ENCODE measurements at regions not wholly inside any gene's neighbourhood (a gene's known extent, or its start where the extent isn't known, plus 50 kb on each side); places are given as distances from the start of the nearest gene placed in this dataset.

DNA sequence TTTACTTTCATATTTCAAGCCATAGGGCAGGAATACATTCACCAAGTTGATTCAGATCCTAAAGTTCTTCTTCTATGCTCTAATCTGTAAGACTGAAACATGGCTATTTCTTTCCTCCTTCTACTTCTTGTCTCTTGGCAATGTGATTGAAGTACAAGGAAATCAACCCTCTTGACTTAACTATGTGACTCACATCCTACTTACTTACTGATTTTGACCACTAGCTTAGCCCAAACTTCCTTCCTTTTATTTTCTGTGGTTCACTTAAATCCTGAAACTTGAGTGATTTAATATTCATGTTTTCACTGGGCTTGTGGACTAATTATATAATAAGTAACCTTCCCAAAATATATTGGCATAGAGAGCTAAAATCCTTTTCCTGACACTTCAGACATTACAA, 111.2 kb upstream of the NOVA1 start:
- Histone ChIP-seq H3K4me1 (peaks cover 8 to 31% (median 17%) of the 10 kb centered on the region in 10 experiments; a peak in 18 of 20 replicates), H3K27me3 (peaks cover 0 to 34% (median 0%) of the 10 kb centered on the region in 11 experiments; a peak in 7 of 22 replicates), H3K27ac (no peak overlapping the region), H4K20me1 (no peaks in the 10 kb centered on the region), H3K36me3 (no peaks in the 10 kb centered on the region), H3K4me2 (peak overlapping the region; percentile 9 to 73 (median 54); a peak in 16 of 22 replicates), H3K4me3 (no peak overlapping the region), H3K9me3 (replicated peaks in 1 of 11) (no peaks in the 10 kb centered on the region), H3K9ac (no peak overlapping the region)
- no peak for TF ChIP-seq Cebpa-rat (IDR thresholded peaks at IDR 0.05)

DNA sequence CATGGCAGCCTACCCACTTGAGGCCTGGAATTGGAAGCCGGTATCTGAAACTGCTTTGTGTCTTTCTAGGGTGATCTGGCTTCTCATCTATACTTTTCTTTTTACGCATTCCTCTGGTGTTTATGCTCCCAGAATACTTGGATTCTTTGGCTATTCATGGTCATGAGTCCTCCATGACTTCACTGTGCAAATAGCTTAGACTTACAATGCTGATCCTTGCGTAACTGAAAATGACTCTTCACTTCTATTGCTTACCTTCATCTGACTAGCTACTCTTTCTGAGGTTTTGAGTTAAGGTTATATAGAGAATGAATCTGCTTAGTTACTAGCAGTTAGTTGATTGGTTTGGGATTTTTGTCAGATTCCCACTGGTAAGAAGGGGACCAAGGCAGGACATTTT, 121.7 kb upstream of the NOVA1 start:
- 0 out of 22 replicates have a peak, but pooled peaks cover 0 to 3% (median 0%) of the 10 kb centered on the region in 11 experiments for H3K27me3 ChIP-seq
- peaks cover 0 to 9% (median 0%) of the 10 kb centered on the region in 10 experiments; a peak in 7 of 20 replicates for H3K4me1 ChIP-seq
- TF ChIP-seq Cebpa-rat (IDR thresholded peaks at IDR 0.05): no peak
- no peak overlapping the region for H3K4me2 ChIP-seq
- H3K9me3 ChIP-seq (replicated peaks in 1 of 11): no peaks in the 10 kb centered on the region; a peak in 1 of 22 replicates
- H3K9ac ChIP-seq: no peak overlapping the region
- H3K27ac ChIP-seq: no peak overlapping the region
- H3K4me3 ChIP-seq: no peak overlapping the region
- no peaks in the 10 kb centered on the region for H4K20me1 ChIP-seq
- no peaks in the 10 kb centered on the region for H3K36me3 ChIP-seq

DNA sequence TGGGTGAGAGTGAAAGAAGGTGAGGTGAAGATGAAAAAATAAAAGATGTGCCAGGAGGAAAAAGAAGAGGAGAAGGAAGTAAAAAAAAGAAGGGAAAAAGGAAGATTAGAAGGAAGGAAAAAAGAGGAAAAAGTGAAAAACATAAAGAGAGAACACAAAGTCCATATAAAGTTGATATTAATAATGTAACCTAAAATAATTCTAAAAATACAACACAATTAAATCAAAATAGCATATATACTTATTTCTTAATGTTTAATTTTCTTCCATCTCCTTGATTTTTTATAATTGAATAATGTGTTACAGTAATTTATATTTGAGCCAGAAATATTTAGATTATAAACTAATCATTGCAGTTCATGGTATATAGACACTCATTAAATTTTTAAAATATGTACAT, 124.4 kb upstream of the NOVA1 start:
- no peak overlapping the region for H3K4me3 ChIP-seq
- peaks cover 0 to 10% (median 0%) of the 10 kb centered on the region in 10 experiments; a peak in 7 of 20 replicates for H3K4me1 ChIP-seq
- H3K27me3 ChIP-seq: no peaks in the 10 kb centered on the region
- no peak overlapping the region for H3K9ac ChIP-seq
- H3K4me2 ChIP-seq: no peak overlapping the region
- no peak overlapping the region for H3K27ac ChIP-seq
- no peaks in the 10 kb centered on the region for H4K20me1 ChIP-seq
- H3K9me3 ChIP-seq (replicated peaks in 1 of 11): no peaks in the 10 kb centered on the region
- H3K36me3 ChIP-seq: no peaks in the 10 kb centered on the region
- TF ChIP-seq Cebpa-rat (IDR thresholded peaks at IDR 0.05): no peak

DNA sequence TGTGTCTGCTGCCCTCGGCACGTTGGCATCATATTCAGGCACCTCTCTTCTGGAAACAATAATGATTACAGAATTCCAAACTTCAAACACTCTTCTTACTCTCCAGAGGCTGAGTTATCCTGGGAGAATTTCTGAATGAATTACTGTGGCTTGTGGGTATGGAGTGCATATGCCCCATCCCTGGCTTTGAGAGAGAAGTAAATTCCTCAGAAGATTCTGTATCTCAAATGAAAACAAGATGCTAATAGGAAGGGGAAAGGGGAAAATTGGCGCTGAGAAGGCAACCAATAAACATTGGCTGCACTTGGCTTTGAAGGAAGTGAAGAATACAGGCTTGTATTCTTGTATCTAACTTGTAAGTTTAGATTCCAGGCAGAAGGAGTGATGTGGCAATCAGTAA, 132.0 kb upstream of the NOVA1 start:
- Histone ChIP-seq H3K27me3 (no peaks in the 10 kb centered on the region), H3K9ac (no peak overlapping the region), H3K27ac (no peak overlapping the region), H3K9me3 (replicated peaks in 1 of 11) (no peaks in the 10 kb centered on the region), H3K4me1 (no peaks in the 10 kb centered on the region; a peak in 1 of 20 replicates), H3K4me2 (no peak overlapping the region), H3K36me3 (no peaks in the 10 kb centered on the region), H4K20me1 (no peaks in the 10 kb centered on the region), H3K4me3 (no peak overlapping the region)
- TF ChIP-seq Cebpa-rat (IDR thresholded peaks at IDR 0.05): no peak

DNA sequence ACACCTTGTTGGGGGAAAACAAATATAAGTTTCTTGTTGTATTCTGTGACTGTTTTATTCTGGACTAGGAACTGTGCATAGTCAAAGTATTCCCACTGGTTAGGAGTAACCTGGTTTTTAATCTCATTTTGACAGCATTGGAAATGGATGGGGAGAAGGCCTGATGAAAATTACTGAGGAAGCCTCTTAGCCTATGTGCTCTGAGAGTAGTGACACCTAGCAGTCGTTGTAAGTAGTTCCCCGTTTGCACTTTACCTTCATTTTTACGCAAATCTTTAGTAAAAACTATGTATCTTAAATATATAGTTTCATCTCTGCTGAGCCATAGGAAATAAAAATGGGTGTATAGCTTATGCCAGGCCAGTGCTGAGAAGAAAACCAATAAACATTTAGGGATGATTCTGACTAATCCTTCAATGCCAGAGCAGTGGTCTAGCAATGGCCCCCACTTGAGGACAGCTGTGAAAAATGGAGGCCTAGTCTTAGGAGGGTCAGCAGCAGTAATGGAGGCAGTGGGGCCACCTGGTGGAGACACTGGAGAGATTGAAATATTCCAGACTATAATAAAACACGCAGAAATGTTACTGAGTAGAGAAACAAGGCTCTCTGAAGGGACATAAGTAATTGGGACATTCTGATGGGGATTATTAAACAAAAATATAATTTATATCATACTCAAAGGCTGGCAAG, 133.2 kb upstream of the NOVA1 start:
- Histone ChIP-seq H3K9ac (no peak overlapping the region), H3K4me2 (no peak overlapping the region), H3K4me3 (no peak overlapping the region)

DNA sequence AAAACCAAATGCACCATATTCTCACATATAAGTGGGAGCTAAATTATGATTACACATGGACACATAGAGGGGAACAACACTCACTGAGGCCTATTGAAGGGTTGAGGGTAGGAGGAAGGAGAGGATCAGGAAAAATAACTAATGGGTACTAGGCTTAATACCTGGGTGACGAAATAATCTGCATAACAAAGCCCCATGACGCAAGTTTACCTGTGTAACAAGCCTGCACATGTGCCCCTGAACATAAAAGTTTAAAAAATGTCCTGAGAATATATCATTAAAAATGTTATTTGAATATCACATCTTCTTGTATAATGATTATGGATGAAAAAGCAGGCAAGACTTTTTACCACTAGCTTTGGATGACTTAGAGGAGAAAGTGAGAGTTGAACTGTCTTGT, 138.0 kb upstream of the NOVA1 start:
- Histone ChIP-seq H3K4me3 (no peak overlapping the region), H3K36me3 (no peaks in the 10 kb centered on the region), H3K9me3 (replicated peaks in 1 of 11) (no peaks in the 10 kb centered on the region), H3K4me1 (no peaks in the 10 kb centered on the region), H3K27me3 (no peaks in the 10 kb centered on the region), H4K20me1 (no peaks in the 10 kb centered on the region), H3K4me2 (no peak overlapping the region), H3K27ac (no peak overlapping the region), H3K9ac (no peak overlapping the region)
- TF ChIP-seq Cebpa-rat (IDR thresholded peaks at IDR 0.05): no peak

More for the DNA sequence above, 133.2 kb upstream of the NOVA1 start:
- no peak for TF ChIP-seq Cebpa-rat (IDR thresholded peaks at IDR 0.05)
- no peak overlapping the region for H3K27ac ChIP-seq
- no peaks in the 10 kb centered on the region for H3K36me3 ChIP-seq
- no peaks in the 10 kb centered on the region for H3K4me1 ChIP-seq
- no peaks in the 10 kb centered on the region for H3K27me3 ChIP-seq
- no peaks in the 10 kb centered on the region for H3K9me3 ChIP-seq (replicated peaks in 1 of 11)
- H4K20me1 ChIP-seq: no peaks in the 10 kb centered on the region

DNA sequence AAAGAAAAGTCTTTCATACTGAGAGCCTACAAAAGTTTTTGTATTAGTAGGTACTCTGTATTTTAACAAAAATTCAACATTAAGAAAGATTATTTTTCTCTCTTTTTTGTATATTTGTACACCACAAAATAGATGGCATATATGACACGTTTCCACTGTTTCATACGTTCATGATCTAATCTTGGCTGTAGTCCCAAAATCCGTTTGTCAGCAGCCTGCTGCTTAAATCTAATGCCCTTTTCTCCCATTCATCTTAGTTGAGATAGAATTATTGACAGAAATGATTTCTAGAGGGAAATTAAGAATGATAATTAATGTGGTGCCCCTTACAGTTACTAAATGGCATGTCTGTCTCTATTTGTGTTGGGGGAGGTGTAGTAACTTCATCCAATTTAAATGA, 140.7 kb upstream of the NOVA1 start:
- no peaks in the 10 kb centered on the region for H4K20me1 ChIP-seq
- H3K9ac ChIP-seq: no peak overlapping the region
- H3K27me3 ChIP-seq: no peaks in the 10 kb centered on the region
- no peak overlapping the region for H3K4me3 ChIP-seq
- no peak for TF ChIP-seq Cebpa-rat (IDR thresholded peaks at IDR 0.05)
- no peaks in the 10 kb centered on the region for H3K4me1 ChIP-seq
- no peak overlapping the region for H3K4me2 ChIP-seq
- H3K36me3 ChIP-seq: no peaks in the 10 kb centered on the region
- H3K27ac ChIP-seq: no peak overlapping the region
- H3K9me3 ChIP-seq (replicated peaks in 1 of 11): no peaks in the 10 kb centered on the region

DNA sequence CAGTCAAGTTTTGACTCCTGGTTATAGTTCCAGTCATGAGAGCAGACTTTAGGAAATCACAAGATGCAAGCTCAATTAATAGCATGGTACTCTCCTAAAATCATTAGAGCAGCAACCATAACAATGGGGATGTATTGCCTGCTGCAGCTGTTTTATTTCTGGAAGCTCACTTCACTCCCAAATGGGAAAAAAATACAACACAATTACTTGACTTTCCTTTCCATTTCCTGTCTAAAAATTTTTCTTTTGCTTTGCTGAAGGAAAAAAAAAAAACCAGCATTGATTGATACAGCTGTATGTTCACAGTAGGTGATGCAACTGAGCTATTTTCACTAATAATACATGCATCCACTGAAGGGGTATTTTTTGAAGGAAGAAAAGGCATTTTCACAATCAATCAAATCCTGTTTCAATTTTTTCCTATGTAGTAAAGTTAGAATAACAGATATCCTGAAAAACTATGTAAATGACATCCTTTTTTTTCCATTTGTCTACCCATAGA, 143.9 kb upstream of the NOVA1 start:
- Histone ChIP-seq H4K20me1 (no peaks in the 10 kb centered on the region), H3K4me3 (no peak overlapping the region), H3K9ac (no peak overlapping the region), H3K4me1 (no peaks in the 10 kb centered on the region), H3K9me3 (replicated peaks in 1 of 11) (no peaks in the 10 kb centered on the region), H3K27ac (no peak overlapping the region), H3K4me2 (no peak overlapping the region), H3K27me3 (no peaks in the 10 kb centered on the region), H3K36me3 (no peaks in the 10 kb centered on the region)
- TF ChIP-seq Cebpa-rat (IDR thresholded peaks at IDR 0.05): no peak

DNA sequence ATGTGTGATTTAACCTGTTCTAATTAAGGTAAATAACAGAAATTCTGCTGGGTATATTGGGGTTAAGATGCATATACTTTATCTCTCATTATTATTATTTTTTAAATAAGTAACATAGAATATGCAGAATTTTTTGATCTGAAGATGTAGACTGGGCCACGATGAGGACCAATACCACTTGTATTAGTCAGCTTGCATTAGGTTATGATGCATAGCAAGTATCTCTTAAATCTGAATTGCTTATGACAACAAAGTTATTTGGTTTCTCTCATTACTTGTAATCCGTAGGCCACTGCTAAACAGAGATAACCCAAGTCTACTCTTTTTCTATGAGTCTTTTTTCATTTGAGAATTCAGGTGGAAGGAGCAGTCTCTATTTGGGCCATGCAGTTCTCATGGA, 145.5 kb upstream of the NOVA1 start:
- no peaks in the 10 kb centered on the region for H3K36me3 ChIP-seq
- no peak overlapping the region for H3K9ac ChIP-seq
- H3K4me2 ChIP-seq: no peak overlapping the region
- H3K4me1 ChIP-seq: no peaks in the 10 kb centered on the region
- no peak overlapping the region for H3K4me3 ChIP-seq
- no peaks in the 10 kb centered on the region for H3K27me3 ChIP-seq
- TF ChIP-seq Cebpa-rat (IDR thresholded peaks at IDR 0.05): no peak
- H3K9me3 ChIP-seq (replicated peaks in 1 of 11): no peaks in the 10 kb centered on the region
- H4K20me1 ChIP-seq: no peaks in the 10 kb centered on the region
- no peak overlapping the region for H3K27ac ChIP-seq

DNA sequence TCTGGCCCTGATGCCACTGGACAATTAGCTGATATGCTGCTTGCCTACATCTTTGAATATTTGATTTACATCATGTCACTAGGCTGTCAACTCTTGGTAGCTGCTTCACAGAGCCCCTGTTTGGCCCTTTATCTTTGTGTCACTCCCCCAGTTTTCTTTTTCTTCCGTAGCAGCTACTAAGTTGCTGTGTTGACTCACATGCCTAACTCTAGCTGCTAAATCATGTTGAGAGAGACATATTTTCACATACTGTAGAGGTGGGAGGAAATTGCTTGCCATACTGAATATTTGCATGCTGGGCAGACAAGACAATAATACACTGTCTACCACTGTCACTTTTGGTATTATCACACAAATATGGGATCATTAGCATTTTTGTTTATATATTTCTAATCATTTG, 147.1 kb upstream of the NOVA1 start:
- Histone ChIP-seq H3K9ac (no peak overlapping the region), H3K4me1 (no peaks in the 10 kb centered on the region), H3K27ac (no peak overlapping the region), H4K20me1 (no peaks in the 10 kb centered on the region), H3K36me3 (no peaks in the 10 kb centered on the region), H3K27me3 (no peaks in the 10 kb centered on the region), H3K4me3 (no peak overlapping the region), H3K9me3 (replicated peaks in 1 of 11) (no peaks in the 10 kb centered on the region), H3K4me2 (no peak overlapping the region)
- TF ChIP-seq Cebpa-rat (IDR thresholded peaks at IDR 0.05): no peak
